ENCODE measurements at regions not wholly inside any gene's neighbourhood (a gene's known extent, or its start where the extent isn't known, plus 50 kb on each side); places are given as distances from the start of the nearest gene placed in this dataset.

DNA sequence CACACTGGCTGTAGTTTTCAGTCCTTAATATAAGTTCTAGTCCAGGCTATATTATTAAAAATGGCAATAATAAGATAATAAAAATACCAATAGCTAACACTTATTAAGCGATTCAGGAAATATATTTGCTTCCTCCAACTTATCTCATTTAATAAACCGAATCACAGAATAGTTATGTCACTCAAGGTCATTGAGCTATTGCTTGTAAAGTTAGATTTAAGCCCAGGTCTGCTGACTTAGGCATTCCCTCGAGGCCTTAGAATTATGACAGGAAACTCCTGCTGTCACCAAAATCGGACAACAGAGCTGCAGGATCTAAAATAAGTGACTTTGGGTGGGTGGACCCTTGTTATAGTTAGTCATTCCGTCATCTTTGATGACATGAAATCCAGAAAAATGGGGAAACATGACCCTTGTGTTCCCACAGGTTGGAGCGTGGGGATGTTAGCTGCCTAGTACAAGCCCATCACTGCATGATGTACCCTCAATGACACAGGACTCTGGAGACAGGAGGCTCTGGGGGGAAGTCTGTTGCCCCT lies 181.3 kb upstream of the PHYHIPL start:
- peaks cover 0 to 3% (median 0%) of the 10 kb centered on the region in 4 donors for H3K9me3 ChIP-seq (ENCODE audit: control insufficient read depth in 4 of 4, insufficient read depth in 3 of 4, low read length in 3 of 4)
- no peaks in the 10 kb centered on the region for H3K4me1 ChIP-seq (ENCODE audit: control insufficient read depth in 5 of 5, insufficient read depth in 5 of 5, low read length in 5 of 5)
- no peak overlapping the region for H3K9ac ChIP-seq (ENCODE audit: insufficient read depth in 1 of 2, low read length in 2 of 2)
- WGBS, 2 donors = 55 to 64% methylated on average over 6 of the region's 6 CpGs
- no peak overlapping the region for H3K27ac ChIP-seq (ENCODE audit: low read depth in 1 of 2, low read length in 1 of 2)
- DNase-seq = no peak
- no peaks in the 10 kb centered on the region for H3K27me3 ChIP-seq (ENCODE audit: control insufficient read depth in 3 of 3, insufficient read depth in 3 of 3, low read length in 2 of 3)
- no peaks in the 10 kb centered on the region for H3K36me3 ChIP-seq (ENCODE audit: control insufficient read depth in 4 of 4, insufficient read depth in 4 of 4, low read length in 4 of 4)
- ATAC-seq (ENCODE audit: insufficient read depth, low FRiP score) = no peak
- TF ChIP-seq, protein P1, sequence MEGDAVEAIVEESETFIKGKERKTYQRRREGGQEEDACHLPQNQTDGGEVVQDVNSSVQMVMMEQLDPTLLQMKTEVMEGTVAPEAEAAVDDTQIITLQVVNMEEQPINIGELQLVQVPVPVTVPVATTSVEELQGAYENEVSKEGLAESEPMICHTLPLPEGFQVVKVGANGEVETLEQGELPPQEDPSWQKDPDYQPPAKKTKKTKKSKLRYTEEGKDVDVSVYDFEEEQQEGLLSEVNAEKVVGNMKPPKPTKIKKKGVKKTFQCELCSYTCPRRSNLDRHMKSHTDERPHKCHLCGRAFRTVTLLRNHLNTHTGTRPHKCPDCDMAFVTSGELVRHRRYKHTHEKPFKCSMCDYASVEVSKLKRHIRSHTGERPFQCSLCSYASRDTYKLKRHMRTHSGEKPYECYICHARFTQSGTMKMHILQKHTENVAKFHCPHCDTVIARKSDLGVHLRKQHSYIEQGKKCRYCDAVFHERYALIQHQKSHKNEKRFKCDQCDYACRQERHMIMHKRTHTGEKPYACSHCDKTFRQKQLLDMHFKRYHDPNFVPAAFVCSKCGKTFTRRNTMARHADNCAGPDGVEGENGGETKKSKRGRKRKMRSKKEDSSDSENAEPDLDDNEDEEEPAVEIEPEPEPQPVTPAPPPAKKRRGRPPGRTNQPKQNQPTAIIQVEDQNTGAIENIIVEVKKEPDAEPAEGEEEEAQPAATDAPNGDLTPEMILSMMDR (IDR thresholded peaks at IDR 0.05; ENCODE audit: control extremely low read depth, extremely low read depth) = no peak
- H3K4me3 ChIP-seq = no peak overlapping the region

DNA sequence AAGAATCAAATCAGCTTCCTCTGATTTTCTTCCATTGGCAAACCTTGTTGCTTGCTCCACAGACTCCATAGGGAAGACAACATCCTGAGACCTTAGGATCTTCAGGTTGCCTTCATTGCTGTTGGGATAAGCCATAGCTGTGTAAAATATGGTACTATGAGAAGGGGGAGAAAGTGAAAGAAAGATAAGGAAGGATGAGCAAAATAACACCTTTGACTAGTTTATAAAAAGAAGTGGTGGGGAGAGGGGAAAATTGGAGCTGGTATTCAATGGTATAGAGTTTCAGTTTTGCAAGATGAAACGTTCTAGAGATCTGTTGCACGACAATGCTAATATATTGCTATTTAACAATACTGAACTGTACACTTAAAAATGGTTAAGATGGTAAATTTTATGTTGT lies 180.4 kb upstream of the PHYHIPL start:
- Histone ChIP-seq H3K4me1 (ENCODE audit: control insufficient read depth in 5 of 5, insufficient read depth in 5 of 5, low read length in 5 of 5) (no peaks in the 10 kb centered on the region), H3K9ac (ENCODE audit: insufficient read depth in 1 of 2, low read length in 2 of 2) (no peak overlapping the region), H3K4me3 (no peak overlapping the region), H3K9me3 (ENCODE audit: control insufficient read depth in 4 of 4, insufficient read depth in 3 of 4, low read length in 3 of 4) (no peaks in the 10 kb centered on the region), H3K27me3 (ENCODE audit: control insufficient read depth in 3 of 3, insufficient read depth in 3 of 3, low read length in 2 of 3) (no peaks in the 10 kb centered on the region), H3K36me3 (ENCODE audit: control insufficient read depth in 4 of 4, insufficient read depth in 4 of 4, low read length in 4 of 4) (no peaks in the 10 kb centered on the region), H3K27ac (ENCODE audit: low read depth in 1 of 2, low read length in 1 of 2) (no peak overlapping the region)
- TF ChIP-seq, protein P1 (IDR thresholded peaks at IDR 0.05; ENCODE audit: control extremely low read depth, extremely low read depth) = no peak
- DNase-seq (no peak), ATAC-seq (ENCODE audit: insufficient read depth, low FRiP score) (no peak)
- WGBS, 2 donors = 78 to 81% methylated on average over 2 of the region's 2 CpGs

DNA sequence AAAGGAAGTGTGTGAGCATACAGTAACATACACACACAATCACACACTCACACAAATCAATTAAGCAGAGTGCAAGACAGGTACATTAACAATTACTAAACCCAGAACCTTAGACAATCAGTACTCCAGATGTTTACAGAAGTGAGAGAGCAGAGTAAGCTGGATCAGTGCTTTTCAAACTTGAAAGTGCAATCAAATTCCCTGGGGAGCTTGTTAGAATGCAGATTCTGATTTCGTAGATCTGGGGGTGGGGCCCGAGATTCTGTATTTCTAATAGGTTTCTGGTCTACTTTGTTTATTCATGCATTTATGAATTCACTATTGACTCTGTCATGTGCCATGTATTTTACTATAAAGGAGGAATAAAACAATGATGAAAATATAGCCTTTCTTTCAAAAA lies 179.6 kb upstream of the PHYHIPL start:
- Histone ChIP-seq H3K9ac (ENCODE audit: insufficient read depth in 1 of 2, low read length in 2 of 2) (no peak overlapping the region), H3K27me3 (ENCODE audit: control insufficient read depth in 3 of 3, insufficient read depth in 3 of 3, low read length in 2 of 3) (no peaks in the 10 kb centered on the region), H3K4me1 (ENCODE audit: control insufficient read depth in 5 of 5, insufficient read depth in 5 of 5, low read length in 5 of 5) (no peaks in the 10 kb centered on the region), H3K36me3 (ENCODE audit: control insufficient read depth in 4 of 4, insufficient read depth in 4 of 4, low read length in 4 of 4) (no peaks in the 10 kb centered on the region), H3K27ac (ENCODE audit: low read depth in 1 of 2, low read length in 1 of 2) (no peak overlapping the region), H3K9me3 (ENCODE audit: control insufficient read depth in 4 of 4, insufficient read depth in 3 of 4, low read length in 3 of 4) (no peaks in the 10 kb centered on the region), H3K4me3 (no peak overlapping the region)
- WGBS, 2 donors = 85 to 91% methylated on average over 2 of the region's 2 CpGs
- ATAC-seq (ENCODE audit: insufficient read depth, low FRiP score) (no peak), DNase-seq (no peak)
- TF ChIP-seq, protein P1 (IDR thresholded peaks at IDR 0.05; ENCODE audit: control extremely low read depth, extremely low read depth) = no peak

All from lung (tissue), 11 donors.